HEK293T (cell line): ENCODE measurements at regions not wholly inside any gene's neighbourhood (a gene's known extent, or its start where the extent isn't known, plus 50 kb on each side); places are given as distances from the start of the nearest gene placed in this dataset.

ENCODE experiments used
- ARNT ChIP-seq: fragments of 450-650 bp; IDR thresholded peaks from 2 replicates; pipeline ENCODE4 v1.6.1; 2017; ENCODE audit warnings: mild to moderate bottlenecking
- BHLHE40 ChIP-seq: fragments of 450-650 bp; IDR thresholded peaks from 2 replicates; pipeline ENCODE4 v1.6.1; 2016; ENCODE audit warnings: mild to moderate bottlenecking, moderate library complexity, borderline replicate concordance
- FOXA1 ChIP-seq: fragments of 450-650 bp; IDR thresholded peaks from 2 replicates; pipeline ENCODE4 v1.6.1; 2016; ENCODE audit warnings: mild to moderate bottlenecking
- FOXK2 ChIP-seq: fragments of 450-650 bp; IDR thresholded peaks from 2 replicates; pipeline ENCODE4 v1.6.1; 2016; ENCODE audit warnings: mild to moderate bottlenecking
- FOXM1 ChIP-seq: fragments of 450-650 bp; IDR thresholded peaks from 2 replicates; pipeline ENCODE4 v1.6.1; 2017; ENCODE audit warnings: mild to moderate bottlenecking, borderline replicate concordance
- HDGF ChIP-seq: fragments of 450-650 bp; IDR thresholded peaks from 2 replicates; pipeline ENCODE4 v1.6.1; 2017; ENCODE audit warnings: antibody characterized with exemption, borderline replicate concordance
- NFRKB ChIP-seq: fragments of 450-650 bp; IDR thresholded peaks from 2 replicates; pipeline ENCODE4 v1.6.1; 2016; ENCODE audit warnings: mild to moderate bottlenecking, moderate library complexity
- PKNOX1 ChIP-seq: fragments of 450-650 bp; IDR thresholded peaks from 2 replicates; pipeline ENCODE4 v1.6.1; 2016
- SP1 ChIP-seq: fragments of 450-650 bp; IDR thresholded peaks from 2 replicates; pipeline ENCODE4 v1.6.1; 2017
- SUZ12 ChIP-seq: fragments of 450-650 bp; IDR thresholded peaks from 2 replicates; pipeline ENCODE4 v1.6.1; 2016; ENCODE audit warnings: mild to moderate bottlenecking
- ZNF384 ChIP-seq: fragments of 450-650 bp; IDR thresholded peaks from 2 replicates; pipeline ENCODE4 v1.6.1; 2016

GRCh38 chr14:66017927-66018326 lies 468.2 kb upstream of the CCDC196 start:
- TF ChIP-seq HDGF (no peak), FOXA1 (no peak), ARNT (no peak), FOXK2 (no peak), NFRKB (no peak), BHLHE40 (no peak), ZNF384 (no peak), SP1 (no peak), SUZ12 (no peak), FOXM1 (no peak), PKNOX1 (no peak)
